ENCODE measurements at regions not wholly inside any gene's neighbourhood (a gene's known extent, or its start where the extent isn't known, plus 50 kb on each side); places are given as distances from the start of the nearest gene placed in this dataset.

- no peak for TF ChIP-seq POLR2A (IDR thresholded peaks at IDR 0.05)
- TF ChIP-seq, protein P1, sequence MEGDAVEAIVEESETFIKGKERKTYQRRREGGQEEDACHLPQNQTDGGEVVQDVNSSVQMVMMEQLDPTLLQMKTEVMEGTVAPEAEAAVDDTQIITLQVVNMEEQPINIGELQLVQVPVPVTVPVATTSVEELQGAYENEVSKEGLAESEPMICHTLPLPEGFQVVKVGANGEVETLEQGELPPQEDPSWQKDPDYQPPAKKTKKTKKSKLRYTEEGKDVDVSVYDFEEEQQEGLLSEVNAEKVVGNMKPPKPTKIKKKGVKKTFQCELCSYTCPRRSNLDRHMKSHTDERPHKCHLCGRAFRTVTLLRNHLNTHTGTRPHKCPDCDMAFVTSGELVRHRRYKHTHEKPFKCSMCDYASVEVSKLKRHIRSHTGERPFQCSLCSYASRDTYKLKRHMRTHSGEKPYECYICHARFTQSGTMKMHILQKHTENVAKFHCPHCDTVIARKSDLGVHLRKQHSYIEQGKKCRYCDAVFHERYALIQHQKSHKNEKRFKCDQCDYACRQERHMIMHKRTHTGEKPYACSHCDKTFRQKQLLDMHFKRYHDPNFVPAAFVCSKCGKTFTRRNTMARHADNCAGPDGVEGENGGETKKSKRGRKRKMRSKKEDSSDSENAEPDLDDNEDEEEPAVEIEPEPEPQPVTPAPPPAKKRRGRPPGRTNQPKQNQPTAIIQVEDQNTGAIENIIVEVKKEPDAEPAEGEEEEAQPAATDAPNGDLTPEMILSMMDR (IDR thresholded peaks at IDR 0.05), result no peak
Observed at GRCh38 chr9:8053501-8053900, 253.9 kb upstream of the DMAC1 start.

All from body of pancreas (tissue), 4 donors.